ENCODE measurements at regions not wholly inside any gene's neighbourhood (a gene's known extent, or its start where the extent isn't known, plus 50 kb on each side); places are given as distances from the start of the nearest gene placed in this dataset.

- DNase-seq (ENCODE audit: low read depth in 2 of 2): no peak
Observed at GRCh38 chr10:3484306-3485056, 300.5 kb downstream of the KLF6 start.

GRCh38 chr10:3482200-3482993 is 302.6 kb downstream of the KLF6 start:
- no peak for DNase-seq (ENCODE audit: low read depth in 2 of 2)

- DNase-seq (ENCODE audit: low read depth in 2 of 2): no peak
Observed at GRCh38 chr10:3481496-3481895, 303.5 kb downstream of the KLF6 start.

- no peak for DNase-seq (ENCODE audit: low read depth in 2 of 2)
Observed at GRCh38 chr10:3480990-3481315, 304.1 kb downstream of the KLF6 start.

GRCh38 chr10:3480281-3480989 is 304.6 kb downstream of the KLF6 start:
- no peak for DNase-seq (ENCODE audit: low read depth in 2 of 2)

GRCh38 chr10:3478632-3479240 is 306.2 kb upstream of the PITRM1 start:
- no peak for DNase-seq (ENCODE audit: low read depth in 2 of 2)

- DNase-seq (ENCODE audit: low read depth in 2 of 2): no peak
Observed at GRCh38 chr10:3478153-3478552, 305.6 kb upstream of the PITRM1 start.

GRCh38 chr10:3477683-3478082 is 305.1 kb upstream of the PITRM1 start:
- no peak for DNase-seq (ENCODE audit: low read depth in 2 of 2)

GRCh38 chr10:3476640-3477448 is 304.3 kb upstream of the PITRM1 start:
- DNase-seq (ENCODE audit: low read depth in 2 of 2): no peak

- no peak for DNase-seq (ENCODE audit: low read depth in 2 of 2)
Observed at GRCh38 chr10:3476186-3476585, 303.6 kb upstream of the PITRM1 start.

GRCh38 chr10:3475367-3475766 is 302.8 kb upstream of the PITRM1 start:
- DNase-seq (ENCODE audit: low read depth in 2 of 2): no peak

GRCh38 chr10:3474266-3474665 is 301.7 kb upstream of the PITRM1 start:
- DNase-seq (ENCODE audit: low read depth in 2 of 2): no peak

- DNase-seq (ENCODE audit: low read depth in 2 of 2): no peak
Observed at GRCh38 chr10:3473271-3473670, 300.7 kb upstream of the PITRM1 start.

GRCh38 chr10:3472287-3473051 is 299.9 kb upstream of the PITRM1 start:
- DNase-seq (ENCODE audit: low read depth in 2 of 2): no peak

GRCh38 chr10:3471927-3472286 is 299.3 kb upstream of the PITRM1 start:
- DNase-seq (ENCODE audit: low read depth in 2 of 2): no peak

- no peak for DNase-seq (ENCODE audit: low read depth in 2 of 2)
Observed at GRCh38 chr10:3471472-3471871, 298.9 kb upstream of the PITRM1 start.

GRCh38 chr10:3470191-3470590 is 297.6 kb upstream of the PITRM1 start:
- DNase-seq (ENCODE audit: low read depth in 2 of 2): no peak

- no peak for DNase-seq (ENCODE audit: low read depth in 2 of 2)
Observed at GRCh38 chr10:3469639-3470020, 297.0 kb upstream of the PITRM1 start.

GRCh38 chr10:3468919-3469638 is 296.5 kb upstream of the PITRM1 start:
- DNase-seq (ENCODE audit: low read depth in 2 of 2): no peak
